WTC11 (cell line): ENCODE measurements at regions not wholly inside any gene's neighbourhood (a gene's known extent, or its start where the extent isn't known, plus 50 kb on each side); places are given as distances from the start of the nearest gene placed in this dataset.

Experiments
- CREM ChIP-seq: sonication (generic); formaldehyde crosslinking; IDR thresholded peaks from 2 replicates; pipeline ENCODE4 v1.8.1; 2022; ENCODE audit warnings: mild to moderate bottlenecking, missing genetic modification reagents, moderate library complexity
- CTCF ChIP-seq: fragments of 200-600 bp; IDR thresholded peaks from 2 replicates; pipeline ENCODE4 v1.8.0; 2022; ENCODE audit warnings: antibody characterized with exemption
- GRHL2 ChIP-seq: fragments of 250-450 bp; sonication (Bioruptor Pico); IDR thresholded peaks from 2 replicates; pipeline ENCODE4 v1.8.0; 2022; ENCODE audit warnings: mild to moderate bottlenecking, moderate library complexity; ENCODE audit not compliant: insufficient replicate concordance, severe bottlenecking
- MYBL2 ChIP-seq: sonication (generic); formaldehyde crosslinking; IDR thresholded peaks from 2 replicates; pipeline ENCODE4 v1.8.1; 2023; ENCODE audit warnings: mild to moderate bottlenecking, moderate library complexity, missing genetic modification reagents
- NFYB ChIP-seq: sonication (generic); formaldehyde crosslinking; conservative IDR thresholded peaks from 2 replicates; pipeline ENCODE4 v1.8.0; 2022; ENCODE audit warnings: low read depth, missing genetic modification reagents
- SMAD4 ChIP-seq: sonication (generic); formaldehyde crosslinking; IDR thresholded peaks from 2 replicates; pipeline ENCODE4 v1.8.0; 2022; ENCODE audit warnings: mild to moderate bottlenecking, missing genetic modification reagents
- SOX15 ChIP-seq: fragments of 250-450 bp; sonication (Bioruptor Pico); IDR thresholded peaks from 2 replicates; pipeline ENCODE4 v1.9.0; 2021; ENCODE audit warnings: mild to moderate bottlenecking
- TCF7 ChIP-seq: sonication (generic); formaldehyde crosslinking; IDR thresholded peaks from 2 replicates; pipeline ENCODE4 v1.8.0; 2022; ENCODE audit warnings: mild to moderate bottlenecking, low read depth, missing genetic modification reagents, moderate library complexity
- ZNF138 ChIP-seq: sonication (generic); formaldehyde crosslinking; conservative IDR thresholded peaks from 2 replicates; pipeline ENCODE4 v1.8.1; 2022; ENCODE audit warnings: mild to moderate bottlenecking, moderate library complexity, missing genetic modification reagents
- ZSCAN18 ChIP-seq: fragments of 250-450 bp; sonication (Bioruptor Pico); IDR thresholded peaks from 2 replicates; pipeline ENCODE4 v2.1.2; 2022; ENCODE audit warnings: mild to moderate bottlenecking, moderate library complexity
- TF ChIP-seq, protein P1 (sequence below): sonication (generic); formaldehyde crosslinking; IDR thresholded peaks from 2 replicates; pipeline ENCODE4 v1.8.1; 2023; ENCODE audit warnings: mild to moderate bottlenecking, missing genetic modification reagents, moderate library complexity
- TF ChIP-seq, protein P2 (sequence below): sonication (generic); formaldehyde crosslinking; IDR thresholded peaks from 2 replicates; pipeline ENCODE4 v1.8.1; 2022; ENCODE audit warnings: low read depth, missing genetic modification reagents, borderline replicate concordance

GRCh38 chr6:139447656-139447975 lies 73.2 kb upstream of the CITED2 start:
- TF ChIP-seq TCF7 (CRISPR knock-in tag) = no peak
- TF ChIP-seq CTCF = no peak
- TF ChIP-seq, protein P1, sequence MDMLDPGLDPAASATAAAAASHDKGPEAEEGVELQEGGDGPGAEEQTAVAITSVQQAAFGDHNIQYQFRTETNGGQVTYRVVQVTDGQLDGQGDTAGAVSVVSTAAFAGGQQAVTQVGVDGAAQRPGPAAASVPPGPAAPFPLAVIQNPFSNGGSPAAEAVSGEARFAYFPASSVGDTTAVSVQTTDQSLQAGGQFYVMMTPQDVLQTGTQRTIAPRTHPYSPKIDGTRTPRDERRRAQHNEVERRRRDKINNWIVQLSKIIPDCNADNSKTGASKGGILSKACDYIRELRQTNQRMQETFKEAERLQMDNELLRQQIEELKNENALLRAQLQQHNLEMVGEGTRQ (CRISPR knock-in tag) = no peak
- no peak for TF ChIP-seq SMAD4
- TF ChIP-seq, protein P2, sequence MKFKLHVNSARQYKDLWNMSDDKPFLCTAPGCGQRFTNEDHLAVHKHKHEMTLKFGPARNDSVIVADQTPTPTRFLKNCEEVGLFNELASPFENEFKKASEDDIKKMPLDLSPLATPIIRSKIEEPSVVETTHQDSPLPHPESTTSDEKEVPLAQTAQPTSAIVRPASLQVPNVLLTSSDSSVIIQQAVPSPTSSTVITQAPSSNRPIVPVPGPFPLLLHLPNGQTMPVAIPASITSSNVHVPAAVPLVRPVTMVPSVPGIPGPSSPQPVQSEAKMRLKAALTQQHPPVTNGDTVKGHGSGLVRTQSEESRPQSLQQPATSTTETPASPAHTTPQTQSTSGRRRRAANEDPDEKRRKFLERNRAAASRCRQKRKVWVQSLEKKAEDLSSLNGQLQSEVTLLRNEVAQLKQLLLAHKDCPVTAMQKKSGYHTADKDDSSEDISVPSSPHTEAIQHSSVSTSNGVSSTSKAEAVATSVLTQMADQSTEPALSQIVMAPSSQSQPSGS (CRISPR knock-in tag) = no peak
- no peak for TF ChIP-seq MYBL2 (CRISPR knock-in tag)
- TF ChIP-seq GRHL2 (CRISPR knock-in tag) = no peak
- TF ChIP-seq NFYB (CRISPR knock-in tag) = no peak
- no peak for TF ChIP-seq ZNF138
- TF ChIP-seq ZSCAN18 (CRISPR knock-in tag) = no peak
- no peak for TF ChIP-seq CREM (CRISPR knock-in tag)
- TF ChIP-seq SOX15 = no peak
